ENCODE measurements at regions not wholly inside any gene's neighbourhood (a gene's known extent, or its start where the extent isn't known, plus 50 kb on each side); places are given as distances from the start of the nearest gene placed in this dataset.

- no peak overlapping the region for H3K27ac Mint-ChIP-seq
- no peaks in the 10 kb centered on the region for H3K27me3 Mint-ChIP-seq (ENCODE audit: low read depth)
- DNase-seq (ENCODE audit: low spot score) = no peak
- peaks cover 2% of the 10 kb centered on the region for H3K9me3 Mint-ChIP-seq
- H3K36me3 Mint-ChIP-seq (ENCODE audit: low read depth) = no peaks in the 10 kb centered on the region
- H3K4me3 Mint-ChIP-seq = no peak overlapping the region
- no peaks in the 10 kb centered on the region for H3K4me1 Mint-ChIP-seq (ENCODE audit: low read depth)
Observed at GRCh38 chr6:169895926-169896761, 144.7 kb downstream of the ERMARD start.

GRCh38 chr6:169895000-169895759 is 143.8 kb downstream of the ERMARD start:
- Mint-ChIP-seq H3K4me1 (ENCODE audit: low read depth) (no peaks in the 10 kb centered on the region), H3K27ac (no peak overlapping the region), H3K9me3 (peaks cover 6% of the 10 kb centered on the region), H3K36me3 (ENCODE audit: low read depth) (no peaks in the 10 kb centered on the region), H3K4me3 (no peak overlapping the region), H3K27me3 (ENCODE audit: low read depth) (no peaks in the 10 kb centered on the region)
- no peak for DNase-seq (ENCODE audit: low spot score)

GRCh38 chr6:169894377-169894960 is 143.0 kb downstream of the ERMARD start:
- no peak for DNase-seq (ENCODE audit: low spot score)
- H3K4me3 Mint-ChIP-seq = no peak overlapping the region

GRCh38 chr6:169893624-169894023 is 142.2 kb downstream of the ERMARD start:
- H3K9me3 Mint-ChIP-seq = peaks cover 6% of the 10 kb centered on the region
- no peaks in the 10 kb centered on the region for H3K36me3 Mint-ChIP-seq (ENCODE audit: low read depth)
- no peak overlapping the region for H3K27ac Mint-ChIP-seq
- DNase-seq (ENCODE audit: low spot score) = no peak
- no peaks in the 10 kb centered on the region for H3K4me1 Mint-ChIP-seq (ENCODE audit: low read depth)
- H3K27me3 Mint-ChIP-seq (ENCODE audit: low read depth) = no peaks in the 10 kb centered on the region
- H3K4me3 Mint-ChIP-seq = no peak overlapping the region

More at GRCh38 chr6:169894377-169894960, 143.0 kb downstream of the ERMARD start:
- Mint-ChIP-seq H3K36me3 (ENCODE audit: low read depth) (no peaks in the 10 kb centered on the region), H3K9me3 (peaks cover 6% of the 10 kb centered on the region), H3K27ac (no peak overlapping the region), H3K4me1 (ENCODE audit: low read depth) (no peaks in the 10 kb centered on the region), H3K27me3 (ENCODE audit: low read depth) (no peaks in the 10 kb centered on the region)

GRCh38 chr6:169891846-169892245 is 140.4 kb downstream of the ERMARD start:
- H3K27ac Mint-ChIP-seq = no peak overlapping the region
- H3K36me3 Mint-ChIP-seq (ENCODE audit: low read depth) = no peaks in the 10 kb centered on the region
- no peaks in the 10 kb centered on the region for H3K4me1 Mint-ChIP-seq (ENCODE audit: low read depth)
- peaks cover 6% of the 10 kb centered on the region for H3K9me3 Mint-ChIP-seq
- no peak for DNase-seq (ENCODE audit: low spot score)
- no peak overlapping the region for H3K4me3 Mint-ChIP-seq
- no peaks in the 10 kb centered on the region for H3K27me3 Mint-ChIP-seq (ENCODE audit: low read depth)

- peaks cover 6% of the 10 kb centered on the region for H3K9me3 Mint-ChIP-seq
- H3K4me3 Mint-ChIP-seq = no peak overlapping the region
- no peak for DNase-seq (ENCODE audit: low spot score)
- no peaks in the 10 kb centered on the region for H3K4me1 Mint-ChIP-seq (ENCODE audit: low read depth)
- no peak overlapping the region for H3K27ac Mint-ChIP-seq
- no peaks in the 10 kb centered on the region for H3K36me3 Mint-ChIP-seq (ENCODE audit: low read depth)
- H3K27me3 Mint-ChIP-seq (ENCODE audit: low read depth) = no peaks in the 10 kb centered on the region
Observed at GRCh38 chr6:169891421-169891820, 140.0 kb downstream of the ERMARD start.

- H3K4me3 Mint-ChIP-seq = no peak overlapping the region
- peaks cover 6% of the 10 kb centered on the region for H3K9me3 Mint-ChIP-seq
- H3K27ac Mint-ChIP-seq = no peak overlapping the region
- no peaks in the 10 kb centered on the region for H3K27me3 Mint-ChIP-seq (ENCODE audit: low read depth)
- H3K4me1 Mint-ChIP-seq (ENCODE audit: low read depth) = no peaks in the 10 kb centered on the region
- no peak for DNase-seq (ENCODE audit: low spot score)
- H3K36me3 Mint-ChIP-seq (ENCODE audit: low read depth) = no peaks in the 10 kb centered on the region
Observed at GRCh38 chr6:169890901-169891300, 139.5 kb downstream of the ERMARD start.

- Mint-ChIP-seq H3K9me3 (peaks cover 6% of the 10 kb centered on the region), H3K4me1 (ENCODE audit: low read depth) (no peaks in the 10 kb centered on the region), H3K27me3 (ENCODE audit: low read depth) (no peaks in the 10 kb centered on the region), H3K4me3 (no peak overlapping the region), H3K36me3 (ENCODE audit: low read depth) (no peaks in the 10 kb centered on the region), H3K27ac (no peak overlapping the region)
- DNase-seq (ENCODE audit: low spot score) = no peak
Observed at GRCh38 chr6:169890049-169890448, 138.6 kb downstream of the ERMARD start.

GRCh38 chr6:169887529-169888140 is 136.2 kb downstream of the ERMARD start:
- Mint-ChIP-seq H3K4me3 (no peak overlapping the region), H3K9me3 (peaks cover 6% of the 10 kb centered on the region), H3K36me3 (ENCODE audit: low read depth) (no peaks in the 10 kb centered on the region), H3K27me3 (ENCODE audit: low read depth) (peaks cover 3% of the 10 kb centered on the region), H3K27ac (no peak overlapping the region), H3K4me1 (ENCODE audit: low read depth) (no peaks in the 10 kb centered on the region)
- no peak for DNase-seq (ENCODE audit: low spot score)

- Mint-ChIP-seq H3K4me3 (no peak overlapping the region), H3K27me3 (ENCODE audit: low read depth) (peaks cover 3% of the 10 kb centered on the region)
- DNase-seq (ENCODE audit: low spot score) = no peak
Observed at GRCh38 chr6:169886631-169887227, 135.3 kb downstream of the ERMARD start.

GRCh38 chr6:169885831-169886230 is 134.4 kb downstream of the ERMARD start:
- no peak overlapping the region for H3K4me3 Mint-ChIP-seq
- H3K4me1 Mint-ChIP-seq (ENCODE audit: low read depth) = no peaks in the 10 kb centered on the region
- peaks cover 3% of the 10 kb centered on the region for H3K9me3 Mint-ChIP-seq
- peaks cover 3% of the 10 kb centered on the region for H3K27me3 Mint-ChIP-seq (ENCODE audit: low read depth)
- no peaks in the 10 kb centered on the region for H3K36me3 Mint-ChIP-seq (ENCODE audit: low read depth)
- no peak overlapping the region for H3K27ac Mint-ChIP-seq
- DNase-seq (ENCODE audit: low spot score) = no peak

More at GRCh38 chr6:169886631-169887227, 135.3 kb downstream of the ERMARD start:
- Mint-ChIP-seq H3K4me1 (ENCODE audit: low read depth) (no peaks in the 10 kb centered on the region), H3K36me3 (ENCODE audit: low read depth) (no peaks in the 10 kb centered on the region), H3K27ac (no peak overlapping the region), H3K9me3 (peaks cover 6% of the 10 kb centered on the region)

- Mint-ChIP-seq H3K4me3 (no peak overlapping the region), H3K27ac (no peak overlapping the region), H3K9me3 (no peaks in the 10 kb centered on the region), H3K4me1 (ENCODE audit: low read depth) (no peaks in the 10 kb centered on the region), H3K27me3 (ENCODE audit: low read depth) (peaks cover 3% of the 10 kb centered on the region), H3K36me3 (ENCODE audit: low read depth) (no peaks in the 10 kb centered on the region)
- no peak for DNase-seq (ENCODE audit: low spot score)
Observed at GRCh38 chr6:169885131-169885530, 133.7 kb downstream of the ERMARD start.

GRCh38 chr6:169884158-169884557 is 132.7 kb downstream of the ERMARD start:
- Mint-ChIP-seq H3K9me3 (no peaks in the 10 kb centered on the region), H3K4me1 (ENCODE audit: low read depth) (no peaks in the 10 kb centered on the region), H3K36me3 (ENCODE audit: low read depth) (no peaks in the 10 kb centered on the region), H3K27me3 (ENCODE audit: low read depth) (peaks cover 6% of the 10 kb centered on the region), H3K27ac (no peak overlapping the region), H3K4me3 (no peak overlapping the region)
- DNase-seq (ENCODE audit: low spot score) = no peak

Data from T-helper 2 cell treated with Interferon-gamma antibody and Interleukin-4, amounts not matched to agents 5 μg/mL and 100 μg/mL, for 36 hours (primary cell).